NB4 (cell line): ENCODE measurements at regions not wholly inside any gene's neighbourhood (a gene's known extent, or its start where the extent isn't known, plus 50 kb on each side); places are given as distances from the start of the nearest gene placed in this dataset.

Experiments
- CTCF ChIP-seq: IDR thresholded peaks from one replicate; pipeline ENCODE4 v1.5.1; 2012; ENCODE audit warnings: low read depth, low read length
- POLR2A ChIP-seq: IDR thresholded peaks from 2 replicates; pipeline ENCODE4 v1.6.1; 2011; ENCODE audit warnings: mild to moderate bottlenecking; ENCODE audit not compliant: insufficient read length; ENCODE audit errors: extremely low read depth

GRCh38 chr12:13380297-13380696 lies 183.8 kb downstream of the EMP1 start:
- TF ChIP-seq CTCF = no peak
- no peak for TF ChIP-seq POLR2A
